ENCODE measurements at regions not wholly inside any gene's neighbourhood (a gene's known extent, or its start where the extent isn't known, plus 50 kb on each side); places are given as distances from the start of the nearest gene placed in this dataset.
A peak's percentile ranks its signal among the peaks of the same experiment; 100 is the strongest.

GRCh38 chr9:28332648-28333047, 759.4 kb upstream of the C9orf72 start:
- no peak for DNase-seq (ENCODE audit: low spot score)

GRCh38 chr9:28341913-28342312, 768.6 kb upstream of the C9orf72 start:
- DNase-seq (ENCODE audit: low spot score), result no peak

GRCh38 chr9:28342815-28343338, 769.6 kb upstream of the C9orf72 start:
- no peak for DNase-seq (ENCODE audit: low spot score)

GRCh38 chr9:28363151-28363562, 789.9 kb upstream of the C9orf72 start:
- no peak for DNase-seq (ENCODE audit: low spot score)

- DNase-seq (ENCODE audit: low spot score), result peak; percentile 50
These were observed 791.8 kb upstream of the C9orf72 start for GRCh38 chr9:28365020-28365640.

- DNase-seq (ENCODE audit: low spot score), result no peak
These were observed 792.4 kb upstream of the C9orf72 start for GRCh38 chr9:28365728-28366127.

- DNase-seq (ENCODE audit: low spot score), result no peak
These were observed 805.0 kb upstream of the C9orf72 start for GRCh38 chr9:28378231-28378630.

GRCh38 chr9:28379082-28379481, 805.8 kb upstream of the C9orf72 start:
- no peak for DNase-seq (ENCODE audit: low spot score)

- no peak for DNase-seq (ENCODE audit: low spot score)
These were observed 816.1 kb upstream of the C9orf72 start for GRCh38 chr9:28389411-28389810.

- DNase-seq (ENCODE audit: low spot score), result no peak
These were observed 821.5 kb upstream of the C9orf72 start for GRCh38 chr9:28394774-28395173.

GRCh38 chr9:28396058-28396457, 822.8 kb upstream of the C9orf72 start:
- no peak for DNase-seq (ENCODE audit: low spot score)

- no peak for DNase-seq (ENCODE audit: low spot score)
These were observed 834.1 kb upstream of the C9orf72 start for GRCh38 chr9:28407351-28407750.

GRCh38 chr9:28409919-28410318, 836.6 kb upstream of the C9orf72 start:
- no peak for DNase-seq (ENCODE audit: low spot score)

GRCh38 chr9:28410411-28410810, 837.1 kb upstream of the C9orf72 start:
- DNase-seq (ENCODE audit: low spot score), result no peak

GRCh38 chr9:28413471-28413870, 840.2 kb upstream of the C9orf72 start:
- DNase-seq (ENCODE audit: low spot score), result no peak

GRCh38 chr9:28423255-28423654, 850.0 kb upstream of the C9orf72 start:
- no peak for DNase-seq (ENCODE audit: low spot score)

- DNase-seq (ENCODE audit: low spot score), result no peak
These were observed 862.2 kb upstream of the C9orf72 start for GRCh38 chr9:28435456-28435855.

GRCh38 chr9:28439688-28440087, 866.4 kb upstream of the C9orf72 start:
- no peak for DNase-seq (ENCODE audit: low spot score)

- no peak for DNase-seq (ENCODE audit: low spot score)
These were observed 870.2 kb upstream of the C9orf72 start for GRCh38 chr9:28443461-28443860.

- DNase-seq (ENCODE audit: low spot score), result no peak
These were observed 871.4 kb upstream of the C9orf72 start for GRCh38 chr9:28444637-28445036.

GRCh38 chr9:28445211-28445610, 871.9 kb upstream of the C9orf72 start:
- DNase-seq (ENCODE audit: low spot score), result no peak

- no peak for DNase-seq (ENCODE audit: low spot score)
These were observed 880.6 kb upstream of the C9orf72 start for GRCh38 chr9:28453918-28454317.

GRCh38 chr9:28456861-28457260, 883.6 kb upstream of the C9orf72 start:
- DNase-seq (ENCODE audit: low spot score), result no peak

GRCh38 chr9:28464481-28465216, 891.4 kb upstream of the C9orf72 start:
- DNase-seq (ENCODE audit: low spot score), result no peak
